Left lung (tissue), 4 donors: ENCODE measurements at regions not wholly inside any gene's neighbourhood (a gene's known extent, or its start where the extent isn't known, plus 50 kb on each side); places are given as distances from the start of the nearest gene placed in this dataset.
"Not testable (repeated sequence)": the region's sequence is repeated elsewhere in the genome, so short reads cannot be mapped to it uniquely, and the experiment has no call there.

Experiments
- ATAC-seq: fragments of 200-7000 bp; cut with Tn5 transposase; one replicate; pipeline ENCODE4 v1.9.1; 2020; ENCODE audit warnings: moderate library complexity
- DNase-seq, 4 donors: peaks; one replicate each; pipeline ENCODE4 v3.0.0-alpha.2; 2013 to 2020
- H3K27ac ChIP-seq, 2 donors: fragments of 200-600 bp; sonication (generic) in 1 of 2; one replicate each; pipeline versions ENCODE4 v1.5.0 to v1.8.0; 2020 to 2021
- H3K27me3 ChIP-seq, 2 donors: fragments of 200-600 bp; sonication (generic) in 1 of 2; one replicate each; pipeline versions ENCODE4 v1.5.0 to v1.8.0; 2020 to 2021
- H3K36me3 ChIP-seq, 2 donors: fragments of 200-600 bp; sonication (generic) in 1 of 2; one replicate each; pipeline versions ENCODE4 v1.5.0 to v1.8.0; 2020 to 2021
- H3K4me1 ChIP-seq, 2 donors: fragments of 200-600 bp; one replicate each; pipeline ENCODE4 v1.8.0; 2021
- H3K4me3 ChIP-seq, 2 donors: fragments of 200-600 bp; sonication (generic) in 1 of 2; one replicate each; pipeline versions ENCODE4 v1.5.0 to v1.8.0; 2020 to 2021; ENCODE audit warnings: mild to moderate bottlenecking in 1 of 2
- H3K9me3 ChIP-seq, 2 donors: fragments of 200-600 bp; sonication (generic) in 1 of 2; one replicate each; pipeline versions ENCODE4 v1.5.0 to v1.8.0; 2020 to 2021
- intact Hi-C, 2 donors: fragments of 100-400 bp; cut with DNase I; formaldehyde crosslinking; loops; one replicate each; pipeline versions ENCODE4 v1.11.2 to v1.14.2; 2022
- TF ChIP-seq, protein P1 (sequence below), 2 donors: fragments of 200-600 bp; sonication (generic) in 1 of 2; IDR thresholded peaks; one replicate each; pipeline versions ENCODE4 v1.5.0 to v1.8.0; 2021; ENCODE audit warnings: antibody characterized with exemption in 2 of 2
- donor health status: DM: no; HTN: yes; CAD: no.
- donor health status: DM: no; HTN: no; CAD: no.

DNA sequence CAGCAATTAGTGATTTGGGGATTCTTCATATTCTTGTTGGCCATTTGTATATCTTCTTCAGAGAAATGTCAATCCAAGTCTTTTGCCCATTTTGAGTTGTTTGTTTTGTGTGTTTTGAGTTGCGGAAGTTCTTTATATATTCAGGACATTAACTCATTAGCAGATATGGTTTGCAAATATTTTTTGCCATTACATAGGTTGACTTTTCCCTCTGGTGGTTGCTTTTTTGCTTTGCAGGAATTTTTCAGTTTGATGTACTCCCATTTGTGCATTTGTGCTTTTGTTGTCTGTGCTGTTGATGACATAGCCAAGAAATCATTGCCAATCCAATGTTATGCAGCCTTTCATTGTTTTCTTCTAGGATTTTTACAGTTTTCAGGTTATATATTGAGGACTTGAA is 63.6 kb upstream of the DNAJC1 start:
- intact Hi-C loops, result no loop called here
- no peak overlapping the region for H3K27ac ChIP-seq
- no peaks in the 10 kb centered on the region for H3K4me1 ChIP-seq
- H3K9me3 ChIP-seq, result peaks cover 0 to 28% of the 10 kb centered on the region in 2 donors
- ATAC-seq (no peak), DNase-seq (no peak)
- TF ChIP-seq, protein P1, sequence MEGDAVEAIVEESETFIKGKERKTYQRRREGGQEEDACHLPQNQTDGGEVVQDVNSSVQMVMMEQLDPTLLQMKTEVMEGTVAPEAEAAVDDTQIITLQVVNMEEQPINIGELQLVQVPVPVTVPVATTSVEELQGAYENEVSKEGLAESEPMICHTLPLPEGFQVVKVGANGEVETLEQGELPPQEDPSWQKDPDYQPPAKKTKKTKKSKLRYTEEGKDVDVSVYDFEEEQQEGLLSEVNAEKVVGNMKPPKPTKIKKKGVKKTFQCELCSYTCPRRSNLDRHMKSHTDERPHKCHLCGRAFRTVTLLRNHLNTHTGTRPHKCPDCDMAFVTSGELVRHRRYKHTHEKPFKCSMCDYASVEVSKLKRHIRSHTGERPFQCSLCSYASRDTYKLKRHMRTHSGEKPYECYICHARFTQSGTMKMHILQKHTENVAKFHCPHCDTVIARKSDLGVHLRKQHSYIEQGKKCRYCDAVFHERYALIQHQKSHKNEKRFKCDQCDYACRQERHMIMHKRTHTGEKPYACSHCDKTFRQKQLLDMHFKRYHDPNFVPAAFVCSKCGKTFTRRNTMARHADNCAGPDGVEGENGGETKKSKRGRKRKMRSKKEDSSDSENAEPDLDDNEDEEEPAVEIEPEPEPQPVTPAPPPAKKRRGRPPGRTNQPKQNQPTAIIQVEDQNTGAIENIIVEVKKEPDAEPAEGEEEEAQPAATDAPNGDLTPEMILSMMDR (IDR thresholded peaks at IDR 0.05), result no peak
- H3K4me3 ChIP-seq, result no peak overlapping the region
- H3K36me3 ChIP-seq, result no peaks in the 10 kb centered on the region
- H3K27me3 ChIP-seq, result no peaks in the 10 kb centered on the region

DNA sequence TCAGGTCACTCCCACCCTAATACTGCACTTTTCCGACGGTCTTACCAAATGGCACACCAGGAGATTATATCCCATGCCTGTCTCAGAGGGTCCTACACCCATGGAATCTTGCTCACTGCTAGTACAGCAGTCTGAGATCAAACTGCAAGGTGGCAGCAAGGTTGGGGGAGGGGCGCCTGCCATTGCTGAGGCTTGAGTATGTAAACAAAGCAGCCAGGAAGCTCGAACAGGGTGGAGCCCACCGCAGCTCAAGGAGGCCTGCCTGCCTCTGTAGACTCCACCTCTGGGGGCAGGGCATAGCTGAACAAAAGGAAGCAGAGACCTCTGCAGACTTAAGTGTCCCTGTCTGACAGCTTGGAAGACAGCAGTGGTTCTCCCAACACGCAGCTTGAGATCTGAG is 57.5 kb upstream of the DNAJC1 start:
- H3K4me3 ChIP-seq, H3K36me3 ChIP-seq, H3K4me1 ChIP-seq, H3K27me3 ChIP-seq, intact Hi-C loops, ATAC-seq, DNase-seq, H3K27ac ChIP-seq, H3K9me3 ChIP-seq: not testable (repeated sequence)

DNA sequence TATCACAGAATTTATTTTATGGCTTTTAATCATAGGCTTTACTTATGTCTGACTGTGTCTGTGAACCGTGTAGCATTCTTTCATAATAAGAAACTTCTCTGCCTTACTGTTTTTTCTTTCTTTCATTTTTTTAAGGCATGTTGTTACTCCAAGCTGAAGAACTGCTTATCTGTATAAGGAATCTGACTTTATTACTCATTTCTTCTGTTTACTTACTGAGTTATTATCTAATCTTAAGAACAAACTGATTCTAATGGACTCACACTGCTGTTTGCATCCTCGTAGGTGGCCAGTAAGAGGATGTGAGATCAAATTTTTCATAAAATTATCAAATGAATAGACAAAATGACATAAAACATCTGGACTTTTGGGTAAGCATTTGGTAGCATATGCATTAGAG is 54.7 kb upstream of the DNAJC1 start:
- DNase-seq, result no peak
- Histone ChIP-seq H3K9me3 (peaks cover 0 to 6% of the 10 kb centered on the region in 2 donors), H3K27ac (no peak overlapping the region), H3K36me3 (no peaks in the 10 kb centered on the region), H3K4me1 (no peaks in the 10 kb centered on the region), H3K27me3 (no peaks in the 10 kb centered on the region), H3K4me3 (no peak overlapping the region)
- TF ChIP-seq, protein P1 (IDR thresholded peaks at IDR 0.05), result no peak
- no peak for ATAC-seq
- intact Hi-C loops, result no loop called here

DNA sequence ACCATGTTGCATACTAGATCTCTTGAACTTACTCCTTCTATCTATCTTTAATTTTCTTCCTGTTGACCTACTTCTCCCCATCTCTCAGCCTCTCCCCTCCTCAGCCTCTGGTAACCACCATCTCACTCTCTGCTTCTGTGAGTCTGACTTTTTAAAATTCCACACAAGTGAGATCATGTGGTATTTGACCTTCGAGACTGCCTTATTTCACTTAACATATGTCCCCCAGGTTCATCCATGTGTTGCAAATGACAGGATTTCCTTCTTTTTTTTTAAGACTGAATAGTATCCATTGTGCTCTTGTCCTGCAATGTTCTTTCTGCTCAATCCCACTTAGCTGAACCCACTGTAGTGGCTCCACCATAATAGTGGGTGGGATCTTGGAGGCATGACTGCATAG is 51.4 kb upstream of the DNAJC1 start:
- H3K27me3 ChIP-seq, result no peaks in the 10 kb centered on the region
- no peak for DNase-seq
- intact Hi-C loops, result no loop called here

More for the DNA sequence above, 51.4 kb upstream of the DNAJC1 start:
- no peak overlapping the region for H3K27ac ChIP-seq
- H3K4me3 ChIP-seq, result no peak overlapping the region
- no peaks in the 10 kb centered on the region for H3K4me1 ChIP-seq
- H3K36me3 ChIP-seq, result no peaks in the 10 kb centered on the region
- no peaks in the 10 kb centered on the region for H3K9me3 ChIP-seq
- ATAC-seq, result no peak
- TF ChIP-seq, protein P1 (IDR thresholded peaks at IDR 0.05), result no peak
